Ammon's horn (tissue), 1 donor: ENCODE measurements at regions not wholly inside any gene's neighbourhood (a gene's known extent, or its start where the extent isn't known, plus 50 kb on each side); places are given as distances from the start of the nearest gene placed in this dataset.
A peak's percentile ranks its signal among the peaks of the same experiment; 100 is the strongest.
"Not testable (repeated sequence)": the region's sequence is repeated elsewhere in the genome, so short reads cannot be mapped to it uniquely, and the experiment has no call there.

Source experiments
- DNase-seq: peaks from one replicate; pipeline ENCODE4 v3.0.0-alpha.2; 2016; ENCODE audit warnings: low spot score

DNA sequence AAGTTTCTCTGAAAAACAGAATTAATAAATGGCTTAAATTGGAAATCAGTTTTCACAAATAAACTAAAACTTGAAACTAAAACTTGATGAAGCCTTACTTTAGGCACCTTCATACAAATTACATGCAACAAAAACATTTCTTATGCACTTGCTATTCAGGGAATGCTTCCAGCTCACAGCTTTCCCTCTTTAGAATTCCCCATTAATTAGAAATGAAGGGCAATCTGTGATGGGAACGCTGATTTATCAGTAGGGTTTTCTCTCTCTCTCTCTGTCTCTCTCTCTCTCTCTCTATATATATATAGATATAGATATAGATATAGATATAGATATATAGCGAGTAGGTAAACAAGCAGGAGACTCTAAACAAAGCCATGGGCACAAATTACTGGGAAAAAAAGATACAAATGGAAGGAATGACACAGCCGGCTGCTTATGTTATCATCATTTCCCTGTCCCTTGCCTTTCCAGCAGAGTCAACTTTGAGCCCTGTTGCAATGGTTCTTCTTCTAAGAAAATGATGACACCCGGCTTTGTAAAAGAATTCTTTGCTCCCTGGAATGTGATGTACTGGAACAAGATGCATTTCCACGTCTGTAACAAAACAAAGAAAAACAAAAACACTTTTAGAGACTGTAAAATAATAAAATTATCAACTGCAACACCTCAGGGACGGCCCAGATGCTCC lies 1121.6 kb upstream of the TMEM132C start:
- no peak for DNase-seq

GRCh38 chr12:127145929-127146789 lies 1120.8 kb upstream of the TMEM132C start:
- DNase-seq: peak; percentile 79

- DNase-seq: no peak
These were observed 1119.8 kb upstream of the TMEM132C start for GRCh38 chr12:127146991-127147718.

DNA sequence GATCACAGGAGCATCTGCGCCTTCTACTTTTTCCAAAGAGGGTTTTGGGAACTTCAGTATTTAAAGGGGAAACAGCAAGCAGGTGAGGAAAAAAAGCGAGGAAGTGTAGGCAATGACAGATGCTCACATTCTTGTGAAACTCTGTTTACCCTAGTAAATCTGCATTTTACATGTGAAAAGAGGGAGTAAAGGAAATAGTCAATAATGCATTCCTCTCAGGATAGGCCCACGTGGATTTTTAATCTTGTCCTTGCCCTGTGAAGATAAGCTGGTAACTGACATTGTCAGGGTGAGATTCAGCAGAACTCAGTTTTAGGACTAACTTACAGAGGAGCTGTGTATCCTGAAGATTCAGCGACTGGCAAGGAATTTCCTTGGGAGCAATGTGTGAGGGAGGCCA lies 1119.2 kb upstream of the TMEM132C start:
- no peak for DNase-seq

- no peak for DNase-seq
These were observed 1118.7 kb upstream of the TMEM132C start for GRCh38 chr12:127148318-127148717.

DNA sequence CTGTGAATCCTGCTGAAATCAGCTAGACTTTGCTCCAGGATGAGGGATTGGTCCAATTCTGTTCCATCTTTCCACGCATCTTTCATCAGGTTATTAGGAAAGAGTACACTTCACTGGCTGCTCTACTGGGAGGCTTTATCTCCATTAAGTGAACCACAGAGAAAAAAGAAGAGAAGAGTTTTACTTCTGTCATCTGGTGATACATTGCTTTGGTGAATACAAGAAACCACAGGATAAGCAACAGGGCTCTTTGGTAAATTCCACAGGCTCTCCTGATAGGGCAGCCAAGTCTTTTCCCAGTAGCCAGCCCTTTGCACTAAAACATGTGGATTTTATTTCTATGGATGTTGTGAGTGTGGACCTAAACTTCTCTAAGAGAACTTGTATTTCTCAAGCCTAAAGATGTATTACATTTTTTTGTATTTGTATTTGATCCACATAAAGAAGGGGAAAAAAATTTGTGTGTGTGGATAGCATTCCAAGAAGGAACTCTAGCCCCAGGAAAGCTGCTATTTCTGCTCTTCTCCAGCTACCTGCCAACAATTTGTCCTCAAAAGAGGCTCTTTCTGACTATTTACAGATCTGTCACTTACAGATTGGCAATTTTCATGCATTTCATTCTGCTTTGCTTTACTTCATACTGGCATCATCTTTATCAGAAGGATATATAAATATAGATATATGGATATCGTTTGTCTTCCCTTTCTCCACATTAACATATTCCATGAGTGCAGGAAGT lies 1117.6 kb upstream of the TMEM132C start:
- DNase-seq: no peak

GRCh38 chr12:127150028-127150427 lies 1116.9 kb upstream of the TMEM132C start:
- DNase-seq: no peak

DNA sequence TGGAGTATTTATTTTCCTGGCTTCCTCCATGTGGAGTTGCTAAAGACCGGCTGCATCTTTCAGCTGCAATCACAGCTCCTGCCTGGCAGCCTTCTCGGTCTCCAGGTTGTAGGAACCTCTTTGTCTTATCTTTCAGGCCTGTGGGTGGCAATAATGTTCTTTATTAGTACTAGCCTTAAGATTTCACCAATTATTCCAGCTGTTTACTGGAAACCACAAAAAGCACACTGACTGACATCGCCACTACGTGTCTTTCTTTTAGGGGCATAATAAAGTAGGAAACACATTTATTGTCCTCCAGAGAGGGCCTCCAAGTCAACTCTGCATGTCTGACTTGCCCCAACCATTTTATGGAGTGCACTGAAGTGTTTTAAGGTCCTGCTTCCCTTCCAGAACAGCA lies 1116.5 kb upstream of the TMEM132C start:
- DNase-seq: no peak

DNA sequence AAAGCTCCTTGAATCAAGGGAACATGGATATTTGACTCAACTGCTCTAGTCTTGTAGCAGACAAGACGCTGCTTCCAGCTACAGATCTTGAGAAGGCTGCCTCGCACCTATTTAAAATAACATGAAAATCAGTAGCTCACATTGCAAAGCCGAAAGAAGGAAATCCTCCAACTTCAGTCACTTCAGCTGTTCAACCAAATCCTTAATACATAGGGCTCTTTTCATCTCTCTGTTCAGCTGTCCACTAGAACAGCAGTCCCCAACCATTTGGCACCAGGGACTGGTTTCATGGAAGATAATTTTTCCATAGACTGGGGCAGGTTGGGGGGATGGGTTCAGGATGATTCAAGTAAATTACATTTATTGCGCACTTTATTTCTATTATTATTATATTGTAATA lies 1116.0 kb upstream of the TMEM132C start:
- DNase-seq: no peak

DNA sequence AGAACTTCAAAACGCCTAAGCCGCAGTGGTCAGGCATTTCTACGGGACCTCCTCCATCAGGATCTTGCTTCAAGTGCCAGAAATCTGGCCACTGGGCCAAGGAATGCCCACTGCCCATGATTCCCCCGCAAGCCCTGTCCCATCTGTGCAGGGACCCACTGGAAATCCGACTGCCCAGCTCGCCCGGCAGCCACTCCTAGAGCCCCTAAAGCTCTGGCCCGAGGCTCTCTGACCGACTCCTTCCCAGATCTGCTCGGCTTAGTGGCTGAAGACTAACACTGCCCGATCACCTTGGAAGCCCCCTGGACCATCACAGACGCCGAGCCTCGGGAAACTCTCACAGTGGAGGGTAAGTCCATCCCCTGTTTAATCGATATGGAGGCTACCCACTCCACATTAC lies 1113.0 kb upstream of the TMEM132C start:
- no peak for DNase-seq

DNA sequence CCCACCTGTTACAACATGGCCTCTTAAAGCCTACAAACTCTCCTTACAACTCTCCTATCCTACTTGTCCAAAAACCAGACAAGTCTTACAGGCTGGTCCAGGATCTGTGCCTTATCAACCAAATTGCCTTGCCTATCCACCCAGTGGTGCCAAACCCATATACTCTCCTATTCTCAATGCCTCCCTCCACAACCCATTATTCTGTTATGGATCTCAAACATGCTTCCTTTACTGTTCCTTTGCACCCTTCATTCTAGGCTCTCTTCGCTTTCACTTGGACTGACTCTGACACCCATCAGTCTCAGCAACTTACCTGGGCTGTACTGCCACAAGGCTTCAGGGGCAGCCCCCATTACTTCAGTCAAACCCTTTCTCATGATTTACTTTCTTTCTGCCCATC lies 1112.1 kb upstream of the TMEM132C start:
- not testable (repeated sequence) for DNase-seq

- DNase-seq: not testable (repeated sequence)
These were observed 1110.9 kb upstream of the TMEM132C start for GRCh38 chr12:127155935-127156619.

GRCh38 chr12:127157501-127158366 lies 1109.2 kb upstream of the TMEM132C start:
- not testable (repeated sequence) for DNase-seq

DNA sequence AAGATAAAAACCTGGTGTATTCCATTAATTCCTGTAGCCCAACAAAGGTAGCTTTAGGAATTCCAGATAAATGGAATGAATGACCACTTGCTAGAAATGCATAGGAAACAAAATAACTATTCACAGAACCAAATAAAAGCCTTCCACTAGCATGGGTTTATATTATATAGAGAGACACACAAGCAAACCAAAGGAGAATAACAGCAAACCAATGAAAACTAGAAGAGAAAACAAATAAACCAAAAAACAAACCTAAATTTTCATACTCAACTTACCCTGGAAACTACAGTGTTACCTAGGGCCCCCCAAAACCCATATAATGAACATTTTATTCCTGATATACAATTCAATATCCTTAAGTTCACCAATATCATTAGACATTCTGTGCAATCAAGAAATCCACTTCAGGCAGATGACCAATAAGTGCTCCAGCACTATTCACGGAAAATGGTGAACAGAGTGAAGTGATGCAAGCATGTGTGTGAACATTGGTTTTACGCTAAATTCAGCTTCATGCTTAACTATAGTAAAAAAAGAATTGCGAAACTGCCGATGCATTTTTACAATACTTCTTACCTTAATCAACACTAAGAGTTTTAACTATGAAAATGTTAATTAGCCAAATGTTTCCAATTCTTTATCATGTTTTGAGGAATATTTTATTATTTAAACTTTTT lies 1108.4 kb upstream of the TMEM132C start:
- no peak for DNase-seq

DNA sequence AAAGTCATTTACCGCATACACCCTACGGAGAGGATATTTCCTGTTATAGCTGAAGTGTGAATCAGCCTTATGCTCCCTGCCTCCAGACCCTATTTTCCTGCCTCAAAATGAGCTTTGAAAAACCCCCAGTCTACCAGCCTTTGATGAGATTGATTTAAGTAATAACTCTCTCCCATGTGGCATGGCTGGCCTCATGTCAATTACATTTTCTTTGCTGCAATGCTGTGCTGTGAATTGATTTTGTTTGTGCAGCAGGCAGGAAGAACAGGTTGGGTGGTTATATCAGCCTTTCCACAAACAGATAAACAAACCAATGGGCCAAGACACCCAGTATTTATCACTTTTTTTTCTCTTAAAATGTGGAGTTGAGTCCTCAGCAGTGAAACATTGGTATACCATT lies 1105.5 kb upstream of the TMEM132C start:
- no peak for DNase-seq

GRCh38 chr12:127162307-127162706 lies 1104.7 kb upstream of the TMEM132C start:
- peak; percentile 9 for DNase-seq

DNA sequence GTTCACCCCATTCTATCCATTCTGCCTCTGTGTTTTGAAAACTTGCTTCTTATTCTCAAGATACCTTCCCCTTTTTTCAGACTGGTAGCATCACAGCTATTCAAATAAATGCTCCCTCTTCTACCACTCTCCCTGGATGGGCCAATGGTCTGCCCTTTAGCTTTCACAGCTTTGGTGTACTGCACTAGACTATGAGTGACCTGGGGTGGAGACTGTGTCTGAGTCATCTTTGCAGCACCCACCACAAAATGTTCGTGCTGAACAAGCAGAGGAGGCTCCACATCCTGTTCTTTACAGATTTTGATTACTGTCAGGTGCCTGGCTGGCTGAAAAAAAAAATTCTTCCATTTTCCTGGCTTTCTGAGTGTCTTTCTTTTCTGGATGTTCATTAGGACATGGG lies 1104.1 kb upstream of the TMEM132C start:
- no peak for DNase-seq

DNA sequence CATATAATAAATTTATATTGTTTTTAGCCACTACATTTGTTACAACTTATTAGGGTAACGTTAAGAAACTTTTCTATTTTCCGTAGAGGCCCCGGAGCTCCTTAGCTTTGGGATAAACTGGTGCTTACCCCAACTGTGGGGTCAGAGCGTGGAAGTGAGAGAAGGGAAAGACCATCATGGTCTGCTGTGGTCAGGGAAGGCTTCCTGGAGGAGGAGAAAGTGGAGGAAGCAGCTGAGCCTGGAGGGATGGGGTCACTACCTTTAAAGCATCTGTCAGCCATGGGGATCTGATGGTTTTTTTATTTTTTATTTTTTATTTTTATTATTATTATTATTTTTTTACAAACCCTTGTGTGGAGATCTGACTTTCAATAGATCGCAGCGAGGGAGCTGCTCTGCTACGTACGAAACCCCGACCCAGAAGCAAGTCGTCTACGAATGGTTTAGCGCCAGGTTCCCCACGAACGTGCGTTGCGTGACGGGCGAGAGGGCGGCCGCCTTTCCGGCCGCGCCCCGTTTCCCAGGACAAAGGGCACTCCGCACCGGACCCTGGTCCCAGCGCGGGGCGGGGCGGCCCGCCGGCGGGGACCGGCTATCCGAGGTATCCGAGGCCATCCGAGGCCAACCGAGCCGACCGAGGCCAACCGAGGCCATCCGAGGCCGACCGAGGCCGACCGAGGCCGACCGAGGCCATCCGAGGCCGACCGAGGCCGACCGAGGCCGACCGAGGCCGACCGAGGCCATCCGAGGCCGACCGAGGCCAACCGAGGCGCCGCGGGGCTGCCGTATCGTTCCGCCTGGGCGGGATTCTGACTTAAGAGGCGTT lies 1101.2 kb upstream of the TMEM132C start:
- DNase-seq: peak; percentile 70
